Kidney capillary endothelial cell (primary cell): ENCODE measurements at regions not wholly inside any gene's neighbourhood (a gene's known extent, or its start where the extent isn't known, plus 50 kb on each side); places are given as distances from the start of the nearest gene placed in this dataset.
"Not testable (repeated sequence)": the region's sequence is repeated elsewhere in the genome, so short reads cannot be mapped to it uniquely, and the experiment has no call there.

Source experiments
- DNase-seq: peaks from one replicate; pipeline ENCODE4 v3.0.0-alpha.2; 2018; ENCODE audit warnings: low spot score

DNA sequence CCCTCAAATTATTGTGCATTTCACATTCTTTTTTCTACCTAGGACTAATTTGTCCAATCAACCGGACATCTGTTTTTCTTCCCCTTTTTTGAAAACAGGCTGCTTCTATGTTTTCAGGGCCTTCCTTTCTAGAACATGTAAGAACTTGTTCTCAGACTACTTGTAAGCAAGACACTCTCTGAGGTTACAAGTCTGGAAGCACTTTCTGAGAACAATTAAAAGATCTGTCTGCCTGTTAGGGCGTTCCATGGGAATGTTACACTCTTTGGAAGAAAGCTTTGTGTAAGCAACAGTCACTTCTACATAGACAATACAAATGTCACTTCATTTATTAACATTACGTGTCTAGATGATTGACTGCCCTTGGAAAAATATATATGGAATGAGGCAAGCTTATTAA is 50.9 kb upstream of the HSPB3 start:
- no peak for DNase-seq

DNA sequence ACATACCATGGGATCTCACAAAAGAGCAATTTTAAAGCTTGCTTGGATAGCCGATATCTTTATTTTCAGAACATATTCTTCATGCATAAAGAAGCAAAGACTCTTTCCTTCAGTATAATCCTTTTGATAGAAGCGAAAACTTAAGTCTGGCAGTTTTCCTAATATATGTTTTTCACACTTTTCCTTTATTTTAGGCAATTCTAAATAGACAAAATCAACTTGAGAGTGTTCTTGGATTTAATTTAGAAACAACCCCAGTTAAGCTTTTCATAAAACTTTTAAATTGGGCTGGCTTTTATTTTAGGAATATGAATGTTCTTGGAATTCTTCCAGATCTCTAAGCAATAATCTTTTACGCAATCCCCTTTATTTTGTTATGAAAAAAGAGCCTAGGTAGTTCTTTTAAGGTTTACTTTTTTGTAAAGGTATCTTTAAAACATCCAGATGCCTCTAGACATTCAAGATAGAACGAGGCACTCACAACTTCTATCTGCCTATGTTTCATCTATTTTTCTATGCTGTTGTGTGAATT is 51.5 kb upstream of the HSPB3 start:
- DNase-seq, result no peak

DNA sequence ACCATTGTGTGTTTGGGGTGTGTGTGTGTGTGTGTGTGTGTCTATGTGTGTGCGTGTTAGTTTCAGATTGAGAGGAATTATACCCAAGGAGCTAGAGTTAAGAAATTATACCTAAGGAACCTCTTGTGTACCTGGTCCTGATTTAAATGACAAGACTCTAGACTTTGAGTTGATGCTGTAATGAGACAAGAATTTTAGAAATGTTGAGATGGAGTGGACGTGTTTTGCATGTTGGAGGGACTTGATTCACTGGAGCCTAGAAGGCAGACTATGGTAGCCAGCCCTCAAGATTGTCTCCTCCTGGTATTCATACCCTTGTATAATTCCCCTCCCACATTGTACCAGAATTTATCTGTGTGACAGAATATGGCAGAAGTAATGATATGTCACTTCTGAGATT is 52.4 kb upstream of the HSPB3 start:
- DNase-seq, result no peak

DNA sequence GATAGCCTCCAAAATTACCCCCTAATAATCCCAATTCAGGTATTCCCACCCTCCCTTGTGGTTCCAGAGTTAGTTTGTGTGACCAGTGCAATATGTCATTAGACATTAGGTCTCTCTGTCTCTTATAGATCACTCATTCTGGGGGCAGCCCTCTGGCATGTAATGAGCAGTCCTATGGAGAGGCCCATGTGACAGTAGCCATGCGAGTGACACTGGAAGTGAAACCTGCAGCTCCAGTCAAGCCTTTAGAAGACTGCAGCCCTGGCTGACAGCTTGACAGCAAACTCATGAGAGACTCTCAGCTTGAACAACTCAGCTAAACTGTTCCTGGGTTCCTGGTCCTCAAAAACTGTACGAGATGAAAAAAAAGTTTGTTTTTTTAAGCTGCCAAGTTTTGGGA is 54.0 kb upstream of the HSPB3 start:
- DNase-seq, result no peak

GRCh38 chr5:54398191-54398590 is 57.3 kb upstream of the HSPB3 start:
- no peak for DNase-seq

- no peak for DNase-seq
These were observed 58.1 kb upstream of the HSPB3 start for GRCh38 chr5:54397420-54397819.

GRCh38 chr5:54393007-54393406 is 62.5 kb upstream of the HSPB3 start:
- not testable (repeated sequence) for DNase-seq

DNA sequence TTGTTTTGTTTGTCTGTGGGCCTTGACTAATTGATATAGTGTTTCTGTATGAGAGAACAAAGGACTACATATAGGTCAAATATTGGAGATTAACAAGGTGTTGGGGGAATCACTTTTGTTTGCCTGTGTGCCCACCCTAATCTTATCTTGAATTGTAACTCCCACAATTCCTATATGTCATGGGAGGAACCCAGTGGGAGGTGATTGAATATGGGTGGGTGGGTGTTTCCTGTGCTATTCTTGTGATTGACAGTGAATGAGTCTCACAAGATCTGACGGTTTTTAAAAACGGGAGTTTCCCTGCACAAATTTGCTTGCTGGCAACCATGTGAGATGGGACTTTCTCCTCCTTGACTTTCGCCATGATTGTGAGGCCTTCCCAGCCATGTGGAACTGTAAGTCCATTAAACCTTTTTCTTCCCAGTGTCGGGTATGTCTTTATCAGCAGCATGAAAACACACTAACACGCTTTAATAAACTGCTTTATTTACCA is 64.9 kb upstream of the HSPB3 start:
- no peak for DNase-seq

GRCh38 chr5:54390015-54390414 is 65.5 kb upstream of the HSPB3 start:
- DNase-seq, result peak; percentile 6

- DNase-seq, result not testable (repeated sequence)
These were observed 66.1 kb upstream of the HSPB3 start for GRCh38 chr5:54389399-54389798.

DNA sequence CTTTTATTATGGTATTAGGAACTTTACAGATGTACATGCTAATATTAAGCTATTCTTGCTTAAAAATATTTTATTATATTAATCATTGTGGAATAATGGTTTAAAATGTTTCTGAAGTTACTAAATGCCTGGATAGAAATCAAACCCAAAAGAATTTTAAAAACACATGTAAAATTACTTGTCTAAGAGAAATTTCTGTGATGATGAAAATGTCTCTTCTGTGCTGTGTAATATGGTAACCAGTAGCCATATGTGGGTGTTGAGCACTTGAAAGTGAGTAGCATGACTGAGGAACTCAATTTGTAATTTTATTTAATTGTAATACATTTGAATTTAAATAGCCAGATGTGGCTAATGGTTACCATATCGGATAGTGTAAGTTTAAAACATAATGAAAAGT is 66.7 kb upstream of the HSPB3 start:
- no peak for DNase-seq

DNA sequence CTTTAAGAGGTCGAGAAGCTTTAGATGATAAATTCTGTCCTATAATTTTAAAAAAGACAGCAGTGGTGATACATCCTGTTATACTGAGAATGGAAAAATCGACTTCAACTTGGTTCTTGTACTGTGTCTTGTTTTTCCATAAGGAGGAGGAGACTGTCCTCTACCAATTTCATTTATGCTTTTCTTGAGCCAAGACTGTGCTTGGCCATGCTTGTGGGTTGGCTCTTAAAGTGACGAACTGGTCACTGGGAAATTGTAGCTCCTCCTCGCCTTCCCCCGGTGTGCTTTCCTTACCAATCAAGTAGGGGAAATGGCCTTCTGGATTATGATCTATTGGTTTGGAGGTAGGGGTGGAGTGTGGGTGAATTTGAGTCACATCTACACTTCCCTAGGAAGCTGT is 67.1 kb upstream of the HSPB3 start:
- no peak for DNase-seq

GRCh38 chr5:54387659-54388232 is 67.8 kb upstream of the HSPB3 start:
- DNase-seq, result no peak

- DNase-seq, result no peak
These were observed 68.5 kb upstream of the HSPB3 start for GRCh38 chr5:54387031-54387430.

DNA sequence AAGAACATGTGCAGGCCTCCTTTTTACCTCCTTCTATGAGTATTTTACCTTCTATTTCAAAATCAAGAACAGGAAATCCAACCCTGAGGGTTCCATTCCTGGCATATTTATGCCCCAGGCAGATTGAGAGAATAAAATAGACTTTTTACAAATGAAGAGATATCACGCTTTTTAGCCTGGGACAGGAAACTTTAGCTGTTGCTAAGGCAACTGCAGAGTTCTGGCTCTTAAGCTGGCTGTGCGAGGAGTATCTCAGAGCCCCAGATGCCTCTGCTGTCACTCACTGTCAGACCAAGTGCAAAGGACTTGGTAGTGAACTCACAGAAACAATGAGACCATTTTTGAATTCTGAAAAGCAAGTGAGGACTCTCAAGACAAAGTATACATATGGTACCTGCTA is 69.5 kb upstream of the HSPB3 start:
- no peak for DNase-seq

DNA sequence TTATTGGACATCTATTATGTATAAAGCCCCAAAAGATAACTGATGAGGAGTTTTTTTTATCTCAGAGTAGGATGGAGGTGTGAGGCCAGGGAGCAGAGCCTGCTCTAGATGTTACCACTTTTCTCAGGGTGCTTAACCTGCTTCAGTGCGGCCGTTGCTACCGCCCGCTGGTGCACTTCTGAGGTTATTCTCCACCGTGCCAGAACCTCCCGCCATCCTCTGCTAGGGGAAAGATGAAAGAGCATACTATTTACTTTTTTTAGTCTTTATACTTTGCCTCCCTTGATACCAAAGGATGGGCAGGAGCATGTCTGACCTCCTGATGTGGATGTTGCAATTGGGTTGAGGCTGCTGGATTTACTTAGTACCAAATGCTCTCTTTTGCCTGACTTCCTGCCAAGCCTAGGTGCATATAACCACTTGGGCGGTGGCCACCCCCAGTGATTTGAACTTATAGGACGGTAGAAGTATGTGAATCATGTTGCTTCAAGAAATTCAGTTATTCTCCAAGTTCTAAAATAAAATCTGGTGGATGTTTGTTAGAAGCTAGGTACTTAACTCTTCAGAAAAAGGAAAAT is 71.1 kb upstream of the HSPB3 start:
- DNase-seq, result no peak

GRCh38 chr5:54383941-54384340 is 71.6 kb upstream of the HSPB3 start:
- no peak for DNase-seq

- no peak for DNase-seq
These were observed 72.1 kb upstream of the HSPB3 start for GRCh38 chr5:54383225-54383901.

DNA sequence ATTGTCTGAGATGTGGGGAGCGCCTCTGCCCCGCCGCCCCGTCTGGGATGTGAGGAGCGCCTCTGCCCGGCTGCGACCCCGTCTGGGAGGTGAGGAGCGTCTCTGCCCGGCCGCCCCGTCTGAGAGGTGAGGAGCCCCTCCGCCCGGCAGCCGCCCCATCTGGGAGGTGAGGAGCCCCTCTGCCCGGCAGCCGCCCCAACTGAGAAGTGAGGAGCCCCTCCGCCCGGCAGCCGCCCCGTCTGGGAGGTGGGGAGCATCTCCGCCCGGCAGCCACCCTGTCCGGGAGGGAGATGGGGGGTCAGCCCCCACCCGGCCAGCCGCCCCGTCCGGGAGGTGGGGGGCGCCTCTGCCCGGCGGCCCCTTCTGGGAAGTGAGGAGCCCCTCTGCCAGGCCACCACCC is 70.9 kb upstream of the ARL15 start:
- not testable (repeated sequence) for DNase-seq

- no peak for DNase-seq
These were observed 69.2 kb upstream of the ARL15 start for GRCh38 chr5:54379590-54379989.

DNA sequence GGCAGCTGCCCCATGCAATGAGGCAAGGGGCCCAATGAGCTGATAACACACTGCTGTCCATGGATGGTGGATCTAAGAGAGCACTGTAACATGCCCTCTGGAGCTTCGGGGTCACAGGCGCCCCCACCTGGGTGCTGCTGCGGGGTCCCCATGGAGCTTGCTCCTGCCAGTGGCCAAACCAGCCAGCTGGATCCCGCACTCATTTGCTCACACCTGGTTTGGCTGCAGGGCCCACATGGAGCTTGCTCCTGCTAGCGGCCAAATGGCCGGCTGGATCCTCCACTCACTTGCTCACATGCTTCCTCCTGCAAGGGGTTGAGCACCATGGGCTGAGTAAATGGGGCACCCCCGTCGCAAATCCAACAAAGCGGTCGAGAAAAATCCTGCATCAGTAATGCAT is 68.3 kb upstream of the ARL15 start:
- no peak for DNase-seq

- DNase-seq, result not testable (repeated sequence)
These were observed 67.0 kb upstream of the ARL15 start for GRCh38 chr5:54377339-54377738.

DNA sequence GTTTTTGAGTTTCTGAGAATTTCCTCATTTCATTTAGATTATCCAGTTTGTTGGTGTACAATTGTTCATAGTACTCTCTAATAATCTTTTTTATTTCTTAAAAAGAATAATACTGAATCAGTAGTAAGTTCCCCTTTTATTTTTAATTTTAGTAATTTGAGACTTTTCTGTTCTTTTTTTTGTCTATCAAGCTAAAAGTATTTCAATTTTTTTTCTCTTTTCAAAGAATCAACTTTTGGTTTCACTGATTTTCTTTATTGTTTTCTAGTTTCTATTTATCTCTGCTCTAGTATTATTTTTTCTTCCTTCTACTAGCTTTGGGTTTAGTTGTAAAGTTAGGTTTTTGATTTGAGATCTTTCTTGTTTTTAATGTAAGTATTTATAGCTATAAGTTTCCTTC is 60.6 kb upstream of the ARL15 start:
- no peak for DNase-seq
